Common myeloid progenitor, CD34-positive (primary cell): ENCODE measurements at regions not wholly inside any gene's neighbourhood (a gene's known extent, or its start where the extent isn't known, plus 50 kb on each side); places are given as distances from the start of the nearest gene placed in this dataset.

Experiments used
- CTCF ChIA-PET: fragments of 350-600 bp; sonication (Branson Sonifier 250); formaldehyde crosslinking; loops from one replicate; lab custom pipeline; 2021; ENCODE audit warnings: antibody characterized with exemption; lab: Charles Lee
- POLR2A ChIA-PET: fragments of 350-600 bp; sonication (Branson Sonifier 250); formaldehyde crosslinking; loops from one replicate; lab custom pipeline; 2021; ENCODE audit warnings: antibody characterized with exemption; lab: Charles Lee
- DNase-seq, 3 donors: peaks; one replicate each; pipeline versions ENCODE4 v3.0.0 to v3.0.0-alpha.2; 2013
- H3K27ac ChIP-seq, 2 experiments: 1 replicate in 1 of 2; 2 replicates in 1 of 2; pipeline ENCODE4 v1.7.0; 2013; ENCODE audit warnings: inconsistent platforms in 2 of 2, low read length in 2 of 2, mild to moderate bottlenecking in 2 of 2, low read depth in 1 of 2, moderate library complexity in 1 of 2; ENCODE audit not compliant: severe bottlenecking in 2 of 2, insufficient read depth in 1 of 2, poor library complexity in 1 of 2
- H3K27me3 ChIP-seq, 5 experiments: replicated peaks in 2 of 5; 1 replicate in 3 of 5; 2 replicates in 2 of 5; pipeline versions ENCODE4 v1.6.1 to v1.7.0; 2013; ENCODE audit warnings: low read length in 4 of 5, mild to moderate bottlenecking in 2 of 5, moderate library complexity in 2 of 5, inconsistent platforms in 1 of 5; ENCODE audit not compliant: insufficient read depth in 5 of 5, control insufficient read depth in 4 of 5
- H3K36me3 ChIP-seq, 4 experiments: 1 replicate in 2 of 4; 2 replicates in 2 of 4; pipeline versions ENCODE4 v1.6.1 to v1.7.0; 2013; ENCODE audit warnings: low read length in 3 of 4, control low read depth in 1 of 4, mild to moderate bottlenecking in 1 of 4; ENCODE audit not compliant: control insufficient read depth in 4 of 4, insufficient read depth in 4 of 4
- H3K4me1 ChIP-seq, 4 experiments: 1 replicate in 3 of 4; 2 replicates in 1 of 4; pipeline versions ENCODE4 v1.6.1 to v1.7.1; 2013; ENCODE audit warnings: low read length in 3 of 4, mild to moderate bottlenecking in 3 of 4, control low read depth in 1 of 4, inconsistent platforms in 1 of 4, moderate library complexity in 1 of 4; ENCODE audit not compliant: control insufficient read depth in 4 of 4, insufficient read depth in 4 of 4; ENCODE audit errors: control extremely low read depth in 1 of 4
- H3K4me3 ChIP-seq, 7 experiments: 1 replicate in 4 of 7; 2 replicates in 3 of 7; pipeline versions ENCODE4 v1.5.1 to v1.7.0; 2013; ENCODE audit warnings: mild to moderate bottlenecking in 7 of 7, low read length in 6 of 7, moderate library complexity in 6 of 7, inconsistent platforms in 2 of 7, low read depth in 2 of 7, control low read depth in 1 of 7; ENCODE audit not compliant: insufficient read depth in 4 of 7, control insufficient read depth in 1 of 7; ENCODE audit errors: extremely low read depth in 1 of 7
- H3K9me3 ChIP-seq, 5 experiments: 1 replicate in 4 of 5; 2 replicates in 1 of 5; pipeline versions ENCODE4 v1.6.1 to v1.7.1; 2013; ENCODE audit warnings: low read length in 4 of 5, mild to moderate bottlenecking in 2 of 5, inconsistent platforms in 1 of 5, low read depth in 1 of 5, moderate library complexity in 1 of 5; ENCODE audit not compliant: control insufficient read depth in 4 of 5, insufficient read depth in 2 of 5; ENCODE audit errors: control extremely low read depth in 1 of 5
- WGBS: methylation state at CpG from one replicate; pipeline ENCODE4 v1.1.5; 2013; ENCODE audit not compliant: insufficient coverage; 5-methylcytosine and 5-hydroxymethylcytosine counted together

DNA sequence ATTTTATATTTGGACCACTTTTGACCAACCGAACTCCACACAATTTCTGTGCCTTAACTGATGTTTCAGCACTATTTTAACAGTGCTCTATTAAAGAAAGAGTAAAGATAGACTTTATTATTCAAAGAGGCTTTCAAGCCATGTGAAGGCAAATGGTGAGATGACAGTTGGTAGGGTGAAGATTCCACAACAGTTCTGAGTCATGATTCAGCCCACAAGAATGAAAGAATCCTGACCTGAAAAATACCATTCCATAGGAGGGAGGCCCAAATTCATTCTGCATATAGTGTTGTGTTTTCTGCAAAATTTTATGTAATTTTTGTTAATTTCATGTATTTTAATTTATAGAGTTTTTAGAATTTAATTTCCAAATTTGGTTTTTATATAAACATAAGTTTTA, 135.6 kb upstream of the STAC start:
- H3K9me3 ChIP-seq: no peaks in the 10 kb centered on the region
- POLR2A ChIA-PET: no interaction called here
- no peaks in the 10 kb centered on the region for H3K4me1 ChIP-seq
- no peak overlapping the region for H3K4me3 ChIP-seq
- no CpG with 5 or more reads among the region's 1 CpG for WGBS
- H3K27me3 ChIP-seq: no peaks in the 10 kb centered on the region
- CTCF ChIA-PET: no interaction called here
- no peaks in the 10 kb centered on the region for H3K36me3 ChIP-seq
- DNase-seq: no peak
- H3K27ac ChIP-seq: no peak overlapping the region

DNA sequence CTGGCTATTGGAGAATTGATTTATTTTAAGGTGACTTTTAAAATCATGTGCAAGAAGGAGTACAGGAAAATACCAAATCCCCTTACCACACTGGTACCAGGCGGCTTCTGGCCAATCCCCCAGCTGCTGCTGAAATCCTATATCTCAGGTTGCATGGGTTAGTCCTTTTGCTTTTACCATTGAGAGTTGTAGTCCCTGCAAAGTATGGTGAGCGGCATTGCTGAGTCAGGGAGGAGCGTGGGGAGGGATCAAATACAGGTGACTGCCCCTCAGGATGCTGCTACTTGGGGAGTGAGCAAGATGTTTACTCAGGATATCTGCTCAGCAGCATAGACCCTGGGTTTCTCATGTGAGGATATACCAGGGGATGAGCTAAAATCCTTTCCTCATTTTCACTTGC, 131.9 kb upstream of the STAC start:
- ChIA-PET POLR2A (no interaction called here), CTCF (no interaction called here)
- Histone ChIP-seq H3K36me3 (no peaks in the 10 kb centered on the region), H3K4me1 (no peaks in the 10 kb centered on the region), H3K4me3 (no peak overlapping the region), H3K9me3 (peaks cover 0 to 10% (median 2%) of the 10 kb centered on the region in 5 experiments), H3K27me3 (no peaks in the 10 kb centered on the region), H3K27ac (no peak overlapping the region)
- WGBS: 100% methylated on average over 3 of the region's 3 CpGs
- no peak for DNase-seq

DNA sequence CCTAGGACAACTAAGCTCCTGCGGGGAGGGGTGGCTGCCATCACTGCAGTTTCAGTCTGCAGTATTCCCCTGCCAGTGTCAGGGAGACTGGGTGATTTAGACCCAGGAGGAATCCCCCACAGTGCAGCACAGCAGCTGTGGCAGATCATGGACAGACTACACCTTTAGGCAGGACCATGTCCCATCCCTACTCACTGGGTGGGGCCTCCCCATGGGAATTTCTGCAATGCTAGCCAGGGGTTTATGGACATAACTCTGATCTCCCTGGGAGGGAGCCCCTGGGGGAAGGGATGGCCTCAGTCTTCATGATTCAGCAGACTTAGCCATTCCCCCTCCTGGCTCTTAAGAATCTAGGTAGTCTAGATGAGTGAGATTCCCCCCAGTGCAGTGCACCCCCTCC, 130.1 kb upstream of the STAC start:
- Histone ChIP-seq H3K27me3 (no peaks in the 10 kb centered on the region), H3K4me1 (no peaks in the 10 kb centered on the region), H3K36me3 (no peaks in the 10 kb centered on the region), H3K27ac (no peak overlapping the region), H3K4me3 (no peak overlapping the region), H3K9me3 (peaks cover 0 to 18% (median 2%) of the 10 kb centered on the region in 5 experiments)
- ChIA-PET POLR2A (no interaction called here), CTCF (no interaction called here)
- WGBS: 92% methylated on average over 1 of the region's 1 CpG
- no peak for DNase-seq

DNA sequence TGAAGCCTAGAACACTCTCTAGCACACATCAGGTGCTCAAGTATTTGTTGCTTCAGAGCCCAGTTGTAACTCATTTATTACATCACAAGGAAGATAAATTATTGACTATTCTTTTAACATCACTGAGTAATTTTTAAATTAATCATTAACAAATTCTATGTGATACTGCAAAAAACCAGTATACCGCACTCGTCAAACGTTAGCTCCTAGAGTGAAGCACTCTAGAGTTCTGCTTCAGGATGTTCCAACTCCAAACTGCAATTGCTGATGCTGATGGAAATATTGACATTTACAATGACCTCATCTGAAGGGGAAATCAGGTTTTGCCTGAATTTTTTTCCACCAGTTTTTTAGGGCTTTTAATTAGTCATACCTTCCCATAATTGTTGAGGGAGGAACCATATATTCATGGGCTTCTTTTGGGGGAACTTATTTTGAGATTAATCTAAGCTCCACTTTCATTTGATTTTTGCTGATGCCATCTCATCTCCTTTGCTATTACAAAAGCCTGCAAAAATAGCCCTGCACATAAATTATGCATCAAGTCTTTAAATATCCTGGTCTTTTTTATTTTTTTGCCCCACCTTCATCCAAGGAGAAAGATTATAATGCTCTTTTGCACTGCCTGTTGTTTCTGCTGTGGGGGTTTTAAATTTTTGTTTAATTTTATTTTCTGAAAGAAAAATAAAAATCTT, 123.0 kb upstream of the STAC start:
- H3K27ac ChIP-seq: no peak overlapping the region
- no peaks in the 10 kb centered on the region for H3K36me3 ChIP-seq
- WGBS: 93% methylated on average over 3 of the region's 3 CpGs
- CTCF ChIA-PET: no interaction called here
- DNase-seq: no peak
- peaks cover 0 to 15% (median 0%) of the 10 kb centered on the region in 5 experiments for H3K9me3 ChIP-seq
- POLR2A ChIA-PET: no interaction called here
- no peaks in the 10 kb centered on the region for H3K4me1 ChIP-seq
- H3K27me3 ChIP-seq: no peaks in the 10 kb centered on the region
- H3K4me3 ChIP-seq: no peak overlapping the region

- Histone ChIP-seq H3K27ac (no peak overlapping the region), H3K4me3 (no peak overlapping the region), H3K36me3 (no peaks in the 10 kb centered on the region), H3K4me1 (no peaks in the 10 kb centered on the region), H3K9me3 (peaks cover 0 to 8% (median 0%) of the 10 kb centered on the region in 5 experiments), H3K27me3 (no peaks in the 10 kb centered on the region)
- DNase-seq: no peak
- WGBS: 100% methylated on average over 1 of the region's 1 CpG
- CTCF ChIA-PET: no interaction called here
- POLR2A ChIA-PET: no interaction called here
Measured at GRCh38 chr3:36258421-36258820, 121.9 kb upstream of the STAC start.

- Histone ChIP-seq H3K27me3 (no peaks in the 10 kb centered on the region), H3K9me3 (peaks cover 0 to 4% (median 0%) of the 10 kb centered on the region in 5 experiments), H3K27ac (no peak overlapping the region), H3K36me3 (no peaks in the 10 kb centered on the region), H3K4me1 (no peaks in the 10 kb centered on the region), H3K4me3 (no peak overlapping the region)
- ChIA-PET CTCF (no interaction called here), POLR2A (no interaction called here)
- 97% methylated on average over 3 of the region's 3 CpGs for WGBS
- no peak for DNase-seq
Measured at GRCh38 chr3:36259580-36259979, 120.7 kb upstream of the STAC start.

GRCh38 chr3:36269274-36269673, 111.0 kb upstream of the STAC start:
- CTCF ChIA-PET: no interaction called here
- no peak overlapping the region for H3K4me3 ChIP-seq
- POLR2A ChIA-PET: no interaction called here
- no peaks in the 10 kb centered on the region for H3K4me1 ChIP-seq
- H3K9me3 ChIP-seq: no peaks in the 10 kb centered on the region
- H3K27me3 ChIP-seq: no peaks in the 10 kb centered on the region
- H3K27ac ChIP-seq: no peak overlapping the region
- no peak for DNase-seq
- WGBS: 78% methylated on average over 1 of the region's 2 CpGs
- H3K36me3 ChIP-seq: no peaks in the 10 kb centered on the region
